BLaER1 treated with 17β-estradiol and CSF1 and Interleukin-3, amounts not matched to agents 10 nM and 100 nM (cell line): ENCODE measurements at regions not wholly inside any gene's neighbourhood (a gene's known extent, or its start where the extent isn't known, plus 50 kb on each side); places are given as distances from the start of the nearest gene placed in this dataset.

Source experiments
- H3K27ac ChIP-seq, 11 experiments: shearing (Covaris generic); formaldehyde crosslinking; 2 replicates each; pipeline ENCODE4 v1.8.1; 2022
- H3K27me3 ChIP-seq, 11 experiments: shearing (Covaris generic); formaldehyde crosslinking; 2 replicates each; pipeline ENCODE4 v1.8.1; 2022
- H3K36me3 ChIP-seq, 11 experiments: shearing (Covaris generic); formaldehyde crosslinking; 2 replicates each; pipeline ENCODE4 v1.8.1; 2022
- H3K4me1 ChIP-seq, 10 experiments: shearing (Covaris generic); formaldehyde crosslinking; 2 replicates each; pipeline ENCODE4 v1.8.1; 2022
- H3K4me2 ChIP-seq, 11 experiments: shearing (Covaris generic); formaldehyde crosslinking; 2 replicates each; pipeline ENCODE4 v1.8.1; 2022
- H3K4me3 ChIP-seq, 10 experiments: shearing (Covaris generic); formaldehyde crosslinking; 2 replicates each; pipeline ENCODE4 v1.8.1; 2022
- H3K9ac ChIP-seq, 11 experiments: shearing (Covaris generic); formaldehyde crosslinking; 2 replicates each; pipeline ENCODE4 v1.8.1; 2022
- H3K9me3 ChIP-seq, 11 experiments: shearing (Covaris generic); formaldehyde crosslinking; replicated peaks in 1 of 11; 2 replicates each; pipeline ENCODE4 v1.8.1; 2022
- H4K20me1 ChIP-seq, 11 experiments: shearing (Covaris generic); formaldehyde crosslinking; 2 replicates each; pipeline ENCODE4 v1.8.1; 2022
- Cebpa-rat ChIP-seq, 11 experiments: shearing (Covaris generic); IDR thresholded peaks; 2 replicates each; pipeline ENCODE4 v1.8.1; 2022

GRCh38 chr17:51435171-51435552, 174.8 kb downstream of the UTP18 start:
- Histone ChIP-seq H3K27ac (peak overlapping the region in 4 of 11 experiments; percentile 13 to 91 (median 63); a peak in 7 of 22 replicates), H4K20me1 (no peaks in the 10 kb centered on the region), H3K27me3 (no peaks in the 10 kb centered on the region), H3K4me3 (peak overlapping the region in 2 of 10 experiments; percentile 38 to 48; a peak in 4 of 20 replicates), H3K4me2 (peak overlapping the region in 6 of 11 experiments; percentile 35 to 96 (median 66); a peak in 12 of 22 replicates), H3K36me3 (peaks cover 0 to 9% (median 0%) of the 10 kb centered on the region in 11 experiments; a peak in 1 of 22 replicates), H3K9me3 (peaks cover 13 to 43% (median 24%) of the 10 kb centered on the region in 11 experiments; a peak in 21 of 22 replicates), H3K9ac (peak overlapping the region in 2 of 11 experiments; percentile 58 to 84; a peak in 2 of 22 replicates), H3K4me1 (peaks cover 16 to 74% (median 26%) of the 10 kb centered on the region in 10 experiments)
- no peak for TF ChIP-seq Cebpa-rat (IDR thresholded peaks at IDR 0.05)

- peaks cover 0 to 13% (median 0%) of the 10 kb centered on the region in 11 experiments; a peak in 1 of 22 replicates for H3K36me3 ChIP-seq
- H3K4me3 ChIP-seq = peak overlapping the region in 2 of 10 experiments; percentile 38 to 48; a peak in 4 of 20 replicates
- H3K9ac ChIP-seq = peak overlapping the region in 2 of 11 experiments; percentile 58 to 84; a peak in 4 of 22 replicates
- H3K4me2 ChIP-seq = peak overlapping the region in 6 of 11 experiments; percentile 35 to 96 (median 66); a peak in 12 of 22 replicates
- H3K9me3 ChIP-seq = peaks cover 18 to 48% (median 29%) of the 10 kb centered on the region in 11 experiments; a peak in 21 of 22 replicates
- no peaks in the 10 kb centered on the region for H4K20me1 ChIP-seq
- H3K4me1 ChIP-seq = peaks cover 16 to 74% (median 29%) of the 10 kb centered on the region in 10 experiments
- H3K27ac ChIP-seq = peak overlapping the region in 4 of 11 experiments; percentile 13 to 91 (median 63); a peak in 7 of 22 replicates
- TF ChIP-seq Cebpa-rat (IDR thresholded peaks at IDR 0.05) = no peak
- no peaks in the 10 kb centered on the region for H3K27me3 ChIP-seq
Measured at GRCh38 chr17:51435641-51436091, 175.3 kb downstream of the UTP18 start.

- no peak overlapping the region for H3K9ac ChIP-seq
- peaks cover 0 to 52% (median 0%) of the 10 kb centered on the region in 11 experiments; a peak in 3 of 22 replicates for H3K36me3 ChIP-seq
- H3K4me3 ChIP-seq = peak overlapping the region in 2 of 10 experiments; percentile 10 to 16; a peak in 2 of 20 replicates
- peak overlapping the region; percentile 49 to 96 (median 61) for H3K4me2 ChIP-seq
- H4K20me1 ChIP-seq = no peaks in the 10 kb centered on the region
- H3K27me3 ChIP-seq = no peaks in the 10 kb centered on the region
- peaks cover 41 to 96% (median 46%) of the 10 kb centered on the region in 10 experiments for H3K4me1 ChIP-seq
- H3K27ac ChIP-seq = peak overlapping the region in 8 of 11 experiments; percentile 22 to 52 (median 33); a peak in 10 of 22 replicates
- peaks cover 43 to 78% (median 62%) of the 10 kb centered on the region in 11 experiments; a peak in 21 of 22 replicates for H3K9me3 ChIP-seq
- TF ChIP-seq Cebpa-rat (IDR thresholded peaks at IDR 0.05) = no peak
Measured at GRCh38 chr17:51439395-51440229, 179.3 kb downstream of the UTP18 start.

- peak overlapping the region in 2 of 11 experiments; percentile 61 to 81; a peak in 3 of 22 replicates for H3K4me2 ChIP-seq
- no peak overlapping the region for H3K4me3 ChIP-seq
- peaks cover 0 to 52% (median 0%) of the 10 kb centered on the region in 11 experiments; a peak in 3 of 22 replicates for H3K36me3 ChIP-seq
- H4K20me1 ChIP-seq = no peaks in the 10 kb centered on the region
- H3K4me1 ChIP-seq = peaks cover 41 to 91% (median 60%) of the 10 kb centered on the region in 10 experiments
- H3K27ac ChIP-seq = no peak overlapping the region
- no peak overlapping the region for H3K9ac ChIP-seq
- TF ChIP-seq Cebpa-rat (IDR thresholded peaks at IDR 0.05) = no peak
- H3K27me3 ChIP-seq = no peaks in the 10 kb centered on the region
- H3K9me3 ChIP-seq = peaks cover 43 to 94% (median 60%) of the 10 kb centered on the region in 11 experiments; a peak in 21 of 22 replicates
Measured at GRCh38 chr17:51441431-51441830, 181.1 kb downstream of the UTP18 start.

- peak overlapping the region in 9 of 11 experiments; percentile 15 to 81 (median 59); a peak in 15 of 22 replicates for H3K4me2 ChIP-seq
- no peak for TF ChIP-seq Cebpa-rat (IDR thresholded peaks at IDR 0.05)
- H4K20me1 ChIP-seq = no peaks in the 10 kb centered on the region
- no peak overlapping the region for H3K27ac ChIP-seq
- no peaks in the 10 kb centered on the region for H3K27me3 ChIP-seq
- no peak overlapping the region for H3K9ac ChIP-seq
- H3K4me3 ChIP-seq = no peak overlapping the region
- H3K36me3 ChIP-seq = peaks cover 0 to 52% (median 0%) of the 10 kb centered on the region in 11 experiments; a peak in 3 of 22 replicates
- H3K4me1 ChIP-seq = peaks cover 41 to 83% (median 66%) of the 10 kb centered on the region in 10 experiments
- peaks cover 48 to 98% (median 65%) of the 10 kb centered on the region in 11 experiments; a peak in 21 of 22 replicates for H3K9me3 ChIP-seq
Measured at GRCh38 chr17:51442088-51442865, 181.9 kb downstream of the UTP18 start.

- no peak overlapping the region for H3K9ac ChIP-seq
- no peak for TF ChIP-seq Cebpa-rat (IDR thresholded peaks at IDR 0.05)
- H3K9me3 ChIP-seq = peaks cover 45 to 100% (median 64%) of the 10 kb centered on the region in 11 experiments; a peak in 21 of 22 replicates
- H3K4me2 ChIP-seq = peak overlapping the region; percentile 12 to 81 (median 57); a peak in 21 of 22 replicates
- H3K4me3 ChIP-seq = no peak overlapping the region
- H3K36me3 ChIP-seq = peaks cover 0 to 51% (median 0%) of the 10 kb centered on the region in 11 experiments; a peak in 3 of 22 replicates
- no peaks in the 10 kb centered on the region for H4K20me1 ChIP-seq
- H3K27ac ChIP-seq = no peak overlapping the region
- peaks cover 39 to 72% (median 64%) of the 10 kb centered on the region in 10 experiments for H3K4me1 ChIP-seq
- no peaks in the 10 kb centered on the region for H3K27me3 ChIP-seq
Measured at GRCh38 chr17:51443646-51444045, 183.3 kb downstream of the UTP18 start.

GRCh38 chr17:51445946-51446345, 185.6 kb downstream of the UTP18 start:
- Histone ChIP-seq H3K27me3 (no peaks in the 10 kb centered on the region), H3K4me3 (no peak overlapping the region), H3K9ac (no peak overlapping the region; a peak in 1 of 22 replicates), H3K9me3 (peaks cover 33 to 99% (median 50%) of the 10 kb centered on the region in 11 experiments; a peak in 21 of 22 replicates), H3K4me1 (peaks cover 21 to 54% (median 46%) of the 10 kb centered on the region in 10 experiments), H4K20me1 (no peaks in the 10 kb centered on the region), H3K36me3 (peaks cover 0 to 37% (median 0%) of the 10 kb centered on the region in 11 experiments; a peak in 3 of 22 replicates), H3K4me2 (peak overlapping the region; percentile 48 to 81 (median 60)), H3K27ac (no peak overlapping the region)
- TF ChIP-seq Cebpa-rat (IDR thresholded peaks at IDR 0.05) = no peak

GRCh38 chr17:51454456-51454978, 194.2 kb downstream of the UTP18 start:
- Histone ChIP-seq H3K27ac (no peak overlapping the region), H3K36me3 (no peaks in the 10 kb centered on the region), H3K9me3 (peaks cover 0 to 31% (median 0%) of the 10 kb centered on the region in 11 experiments; a peak in 4 of 22 replicates), H3K4me2 (no peak overlapping the region), H3K27me3 (no peaks in the 10 kb centered on the region), H4K20me1 (no peaks in the 10 kb centered on the region), H3K4me3 (no peak overlapping the region), H3K9ac (no peak overlapping the region), H3K4me1 (peaks cover 0 to 9% (median 0%) of the 10 kb centered on the region in 10 experiments; a peak in 4 of 20 replicates)
- no peak for TF ChIP-seq Cebpa-rat (IDR thresholded peaks at IDR 0.05)
